ENCODE measurements at regions not wholly inside any gene's neighbourhood (a gene's known extent, or its start where the extent isn't known, plus 50 kb on each side); places are given as distances from the start of the nearest gene placed in this dataset.

GRCh38 chr12:114457620-114458019 lies 51.7 kb upstream of the TBX5 start:
- CTCF ChIA-PET (ENCODE audit: partially characterized antibody) = interaction anchor here (1.0 to 1.6 kb wide), 2 partner anchors 13 to 477 kb away, joined by 3 to 4 read pairs; no protein-coding TSS in a partner anchor
- Histone ChIP-seq H2BK12ac (ENCODE audit: low read depth, low read length) (no peak overlapping the region), H2BK20ac (ENCODE audit: low read length) (no peak overlapping the region), H2BK15ac (ENCODE audit: low read length) (no peak overlapping the region), H3K23me2 (ENCODE audit: low read depth, low read length) (no peaks in the 10 kb centered on the region), H4K91ac (replicated peaks; ENCODE audit: insufficient read length, low read length) (no peak overlapping the region), H4K20me1 (replicated peaks in 1 of 2; ENCODE audit: control insufficient read depth in 1 of 2, insufficient read depth in 2 of 2, low read length in 2 of 2) (no peaks in the 10 kb centered on the region), H3K14ac (ENCODE audit: insufficient read length) (no peak overlapping the region), H3K79me1 (ENCODE audit: low read depth, low read length) (no peaks in the 10 kb centered on the region), H3K9me3 (ENCODE audit: insufficient read depth in 2 of 2, low read depth in 1 of 2, low read length in 1 of 2) (no peaks in the 10 kb centered on the region), H2AK5ac (ENCODE audit: low read depth, low read length) (no peak overlapping the region), H3K18ac (ENCODE audit: extremely low read depth, low read length) (no peak overlapping the region), H3K79me2 (ENCODE audit: control insufficient read depth in 1 of 2, insufficient read depth in 2 of 2, low read length in 2 of 2) (no peaks in the 10 kb centered on the region), H3K4me1 (replicated peaks in 1 of 4; ENCODE audit: control insufficient read depth in 3 of 4, insufficient read depth in 4 of 4, low read length in 3 of 4) (no peaks in the 10 kb centered on the region), H4K8ac (ENCODE audit: extremely low read depth, insufficient read depth, low read length) (no peak overlapping the region), H2BK5ac (ENCODE audit: low read depth, low read length) (no peak overlapping the region), H4K5ac (ENCODE audit: insufficient read length, low read depth, low read length) (no peak overlapping the region), H3K4me2 (ENCODE audit: insufficient read depth in 1 of 2, low read depth in 2 of 2, low read length in 2 of 2) (no peak overlapping the region), H2AFZ (ENCODE audit: low read length) (no peak overlapping the region), H3K23ac (ENCODE audit: insufficient read length) (no peak overlapping the region), H3K27me3 (replicated peaks in 1 of 4; ENCODE audit: control insufficient read depth in 3 of 4, extremely low read depth in 1 of 4, insufficient read depth in 3 of 4, low read length in 3 of 4) (peaks cover 1 to 7% (median 3%) of the 10 kb centered on the region in 4 experiments), H2BK120ac (replicated peaks; ENCODE audit: low read depth, low read length) (no peak overlapping the region), H3K27ac (ENCODE audit: low read depth, low read length) (no peak overlapping the region), H3K36me3 (ENCODE audit: control insufficient read depth in 2 of 4, insufficient read depth in 4 of 4, low read length in 3 of 4) (no peaks in the 10 kb centered on the region), H3K56ac (replicated peaks; ENCODE audit: insufficient read length, low read depth, low read length) (no peak overlapping the region), H3K9ac (replicated peaks in 1 of 4; ENCODE audit: extremely low read depth in 1 of 4, low read depth in 3 of 4, low read length in 3 of 4) (no peak overlapping the region), H3K4me3 (ENCODE audit: extremely low read depth in 1 of 4, insufficient read depth in 2 of 4, low read depth in 3 of 4, low read length in 4 of 4) (no peak overlapping the region), H3K4ac (replicated peaks; ENCODE audit: insufficient read length, low read depth, low read length) (no peak overlapping the region)
- POLR2A ChIA-PET (ENCODE audit: partially characterized antibody) = no interaction called here
- WGBS, 2 experiments (ENCODE audit: extremely low coverage in 1 of 2, insufficient coverage in 1 of 2, insufficient read length in 1 of 2, insufficient replicate concordance in 2 of 2, low coverage in 1 of 2, low lambda C conversion rate in 2 of 2, missing lambda C conversion rate in 1 of 2) = 88% methylated on average over 4 of the region's 4 CpGs; no CpG with 5 or more reads in 1 of the 2 experiments
- FAIRE-seq = no peak
- DNase-seq (ENCODE audit: low read depth in 1 of 2, low spot score in 2 of 2) = no peak
- no peak for TF ChIP-seq GTF2F1 (IDR thresholded peaks at IDR 0.05; ENCODE audit: borderline replicate concordance, low read depth, low read length)
- no peak for TF ChIP-seq SP2 (IDR thresholded peaks at IDR 0.05; ENCODE audit: low read length)
- no peak for TF ChIP-seq POLR2AphosphoS5 (IDR thresholded peaks at IDR 0.05; ENCODE audit: low read depth, low read length)
- no peak for TF ChIP-seq HDAC2 (IDR thresholded peaks at IDR 0.05; ENCODE audit: borderline replicate concordance in 1 of 2, low read depth in 2 of 2, low read length in 2 of 2)
